NCI-H2081 (cell line): ENCODE measurements at regions not wholly inside any gene's neighbourhood (a gene's known extent, or its start where the extent isn't known, plus 50 kb on each side); places are given as distances from the start of the nearest gene placed in this dataset.
"Not testable (repeated sequence)": the region's sequence is repeated elsewhere in the genome, so short reads cannot be mapped to it uniquely, and the experiment has no call there.

Experiments
- DNase-seq, 2 experiments: peaks; one replicate each; lab custom pipeline; 2025; lab: John Stamatoyannopoulos, UW

- DNase-seq, result no peak
Measured at GRCh38 chr16:49940464-49941224, 84.4 kb upstream of the CNEP1R1 start.

GRCh38 chr16:49944221-49944620 lies 80.8 kb upstream of the CNEP1R1 start:
- no peak for DNase-seq

- DNase-seq, result no peak
Measured at GRCh38 chr16:49947907-49948678, 76.9 kb upstream of the CNEP1R1 start.

GRCh38 chr16:49951574-49952195 lies 73.3 kb upstream of the CNEP1R1 start:
- DNase-seq, result no peak

GRCh38 chr16:49952386-49952785 lies 72.6 kb upstream of the CNEP1R1 start:
- no peak for DNase-seq

GRCh38 chr16:49953090-49953489 lies 71.9 kb upstream of the CNEP1R1 start:
- DNase-seq, result no peak

GRCh38 chr16:49955858-49956257 lies 69.2 kb upstream of the CNEP1R1 start:
- DNase-seq, result no peak

- DNase-seq, result no peak
Measured at GRCh38 chr16:49956915-49957314, 68.1 kb upstream of the CNEP1R1 start.

GRCh38 chr16:49958448-49958847 lies 66.6 kb upstream of the CNEP1R1 start:
- DNase-seq, result no peak

GRCh38 chr16:49959552-49960277 lies 65.3 kb upstream of the CNEP1R1 start:
- DNase-seq, result no peak

GRCh38 chr16:49961089-49961488 lies 63.9 kb upstream of the CNEP1R1 start:
- peak in 1 of 2 experiments; percentile 14 for DNase-seq

- DNase-seq, result not testable (repeated sequence)
Measured at GRCh38 chr16:49962566-49962965, 62.5 kb upstream of the CNEP1R1 start.

- DNase-seq, result no peak
Measured at GRCh38 chr16:49964316-49964715, 60.7 kb upstream of the CNEP1R1 start.

GRCh38 chr16:49964973-49965372 lies 60.1 kb upstream of the CNEP1R1 start:
- DNase-seq, result no peak

- DNase-seq, result no peak
Measured at GRCh38 chr16:49967012-49967559, 57.9 kb upstream of the CNEP1R1 start.

- no peak for DNase-seq
Measured at GRCh38 chr16:49969091-49970030, 55.7 kb upstream of the CNEP1R1 start.

GRCh38 chr16:49970797-49971431 lies 54.1 kb upstream of the CNEP1R1 start:
- DNase-seq, result no peak

GRCh38 chr16:49972280-49972679 lies 52.7 kb upstream of the CNEP1R1 start:
- DNase-seq, result peak; percentile 16 to 61

GRCh38 chr16:49972961-49973360 lies 52.1 kb upstream of the CNEP1R1 start:
- DNase-seq, result no peak
